Mesothelial cell of epicardium (in vitro differentiated cells): ENCODE measurements at regions not wholly inside any gene's neighbourhood (a gene's known extent, or its start where the extent isn't known, plus 50 kb on each side); places are given as distances from the start of the nearest gene placed in this dataset.

ENCODE experiments used
- DNase-seq, 2 experiments: peaks; one replicate each; pipeline ENCODE4 v3.0.0; 2021; ENCODE audit warnings: low spot score in 2 of 2; ENCODE audit not compliant: unreplicated experiment in 2 of 2
- H3K27ac Mint-ChIP-seq: 2 replicates; pipeline ENCODE4 v1.8.0; 2021; ENCODE audit warnings: mixed read lengths
- H3K27me3 Mint-ChIP-seq: 2 replicates; pipeline ENCODE4 v1.8.0; 2021; ENCODE audit warnings: low read depth, mixed read lengths
- H3K36me3 Mint-ChIP-seq: 2 replicates; pipeline ENCODE4 v1.8.0; 2021; ENCODE audit warnings: mixed read lengths
- H3K4me1 Mint-ChIP-seq: 2 replicates; pipeline ENCODE4 v1.8.0; 2021; ENCODE audit warnings: mixed read lengths
- H3K4me3 Mint-ChIP-seq: 2 replicates; pipeline ENCODE4 v1.8.0; 2021; ENCODE audit warnings: mild to moderate bottlenecking, moderate library complexity, mixed read lengths
- H3K9me3 Mint-ChIP-seq: 2 replicates; pipeline ENCODE4 v1.8.0; 2021; ENCODE audit warnings: mixed read lengths
- CTCF ChIP-seq: fragments of 200-600 bp; sonication (generic); IDR thresholded peaks from one replicate; pipeline ENCODE4 v1.5.0; 2021; ENCODE audit warnings: antibody characterized with exemption; ENCODE audit not compliant: unreplicated experiment

- no peak for DNase-seq
- Mint-ChIP-seq H3K27ac (no peak overlapping the region), H3K4me3 (no peak overlapping the region), H3K27me3 (no peaks in the 10 kb centered on the region), H3K4me1 (no peaks in the 10 kb centered on the region), H3K9me3 (peaks cover 12% of the 10 kb centered on the region), H3K36me3 (no peaks in the 10 kb centered on the region)
- no peak for TF ChIP-seq CTCF
These were observed 264.4 kb downstream of the ZPLD1 start for GRCh38 chr3:102699104-102699818.

- TF ChIP-seq CTCF = no peak
- DNase-seq = no peak
- no peaks in the 10 kb centered on the region for H3K27me3 Mint-ChIP-seq
- H3K4me3 Mint-ChIP-seq = no peak overlapping the region
- H3K4me1 Mint-ChIP-seq = no peaks in the 10 kb centered on the region
- H3K36me3 Mint-ChIP-seq = no peaks in the 10 kb centered on the region
- peaks cover 9% of the 10 kb centered on the region for H3K9me3 Mint-ChIP-seq
- H3K27ac Mint-ChIP-seq = no peak overlapping the region
These were observed 265.0 kb downstream of the ZPLD1 start for GRCh38 chr3:102699819-102700140.

GRCh38 chr3:102712896-102713295 is 278.1 kb downstream of the ZPLD1 start:
- TF ChIP-seq CTCF = no peak
- peaks cover 3% of the 10 kb centered on the region for H3K27me3 Mint-ChIP-seq
- peaks cover 5% of the 10 kb centered on the region for H3K4me1 Mint-ChIP-seq
- no peaks in the 10 kb centered on the region for H3K36me3 Mint-ChIP-seq
- H3K9me3 Mint-ChIP-seq = no peaks in the 10 kb centered on the region
- H3K4me3 Mint-ChIP-seq = no peak overlapping the region
- no peak for DNase-seq
- H3K27ac Mint-ChIP-seq = no peak overlapping the region

- H3K36me3 Mint-ChIP-seq = no peaks in the 10 kb centered on the region
- H3K27ac Mint-ChIP-seq = no peak overlapping the region
- peaks cover 5% of the 10 kb centered on the region for H3K4me1 Mint-ChIP-seq
- H3K27me3 Mint-ChIP-seq = peaks cover 3% of the 10 kb centered on the region
- no peak overlapping the region for H3K4me3 Mint-ChIP-seq
- TF ChIP-seq CTCF = no peak
- H3K9me3 Mint-ChIP-seq = no peaks in the 10 kb centered on the region
- DNase-seq = no peak
These were observed 279.8 kb downstream of the ZPLD1 start for GRCh38 chr3:102714567-102714966.

GRCh38 chr3:102715030-102715697 is 280.3 kb downstream of the ZPLD1 start:
- Mint-ChIP-seq H3K27me3 (peaks cover 3% of the 10 kb centered on the region), H3K9me3 (no peaks in the 10 kb centered on the region), H3K4me3 (no peak overlapping the region), H3K4me1 (peaks cover 5% of the 10 kb centered on the region), H3K27ac (no peak overlapping the region), H3K36me3 (no peaks in the 10 kb centered on the region)
- DNase-seq = no peak
- no peak for TF ChIP-seq CTCF
